ENCODE measurements at regions not wholly inside any gene's neighbourhood (a gene's known extent, or its start where the extent isn't known, plus 50 kb on each side); places are given as distances from the start of the nearest gene placed in this dataset.

DNA sequence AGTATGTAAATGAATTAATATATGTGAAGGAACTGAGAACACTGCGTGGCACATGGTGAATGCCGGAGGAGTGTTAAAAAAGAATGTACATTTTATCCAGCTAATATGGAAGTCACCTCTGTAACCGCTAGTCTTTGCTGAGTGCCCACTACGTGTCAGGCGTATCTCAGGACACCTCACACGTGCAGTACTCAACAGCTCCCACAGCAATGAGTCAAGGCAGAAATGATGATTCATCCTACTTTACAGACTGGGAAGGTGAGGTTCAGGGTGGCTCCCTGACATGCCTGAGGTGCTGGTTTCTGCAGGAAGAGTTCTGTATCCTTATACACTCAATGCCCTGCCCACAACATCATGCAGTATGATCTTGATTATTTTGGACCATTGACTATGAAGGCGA, 487.0 kb downstream of the HAPSTR1 start:
- Histone ChIP-seq H3K27me3 (ENCODE audit: insufficient read depth, low read length) (no peaks in the 10 kb centered on the region), H3K27ac (ENCODE audit: low read depth, low read length, poor library complexity, severe bottlenecking) (no peak overlapping the region), H3K9me3 (ENCODE audit: low read length) (no peaks in the 10 kb centered on the region), H3K4me1 (ENCODE audit: insufficient read depth, low read length, severe bottlenecking) (no peaks in the 10 kb centered on the region), H3K4me3 (ENCODE audit: low read depth, low read length, poor library complexity, severe bottlenecking) (no peak overlapping the region), H3K9me2 (ENCODE audit: low read depth, low read length) (no peaks in the 10 kb centered on the region), H3K9ac (ENCODE audit: low read length) (no peak overlapping the region), H3K36me3 (ENCODE audit: insufficient read depth, low read length) (no peaks in the 10 kb centered on the region), H3F3A (ENCODE audit: insufficient read depth, low read length) (no peaks in the 10 kb centered on the region), H3K79me2 (ENCODE audit: insufficient read depth, low read length) (no peaks in the 10 kb centered on the region), H3K4me2 (ENCODE audit: low read length) (no peak overlapping the region), H2AFZ (ENCODE audit: low read length) (no peak overlapping the region), H4K20me1 (ENCODE audit: insufficient read depth, low read length) (no peaks in the 10 kb centered on the region)
- TF ChIP-seq, protein P1, sequence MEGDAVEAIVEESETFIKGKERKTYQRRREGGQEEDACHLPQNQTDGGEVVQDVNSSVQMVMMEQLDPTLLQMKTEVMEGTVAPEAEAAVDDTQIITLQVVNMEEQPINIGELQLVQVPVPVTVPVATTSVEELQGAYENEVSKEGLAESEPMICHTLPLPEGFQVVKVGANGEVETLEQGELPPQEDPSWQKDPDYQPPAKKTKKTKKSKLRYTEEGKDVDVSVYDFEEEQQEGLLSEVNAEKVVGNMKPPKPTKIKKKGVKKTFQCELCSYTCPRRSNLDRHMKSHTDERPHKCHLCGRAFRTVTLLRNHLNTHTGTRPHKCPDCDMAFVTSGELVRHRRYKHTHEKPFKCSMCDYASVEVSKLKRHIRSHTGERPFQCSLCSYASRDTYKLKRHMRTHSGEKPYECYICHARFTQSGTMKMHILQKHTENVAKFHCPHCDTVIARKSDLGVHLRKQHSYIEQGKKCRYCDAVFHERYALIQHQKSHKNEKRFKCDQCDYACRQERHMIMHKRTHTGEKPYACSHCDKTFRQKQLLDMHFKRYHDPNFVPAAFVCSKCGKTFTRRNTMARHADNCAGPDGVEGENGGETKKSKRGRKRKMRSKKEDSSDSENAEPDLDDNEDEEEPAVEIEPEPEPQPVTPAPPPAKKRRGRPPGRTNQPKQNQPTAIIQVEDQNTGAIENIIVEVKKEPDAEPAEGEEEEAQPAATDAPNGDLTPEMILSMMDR (IDR thresholded peaks at IDR 0.05; ENCODE audit: low read length): no peak
- no peak for TF ChIP-seq EZH2 (IDR thresholded peaks at IDR 0.05; ENCODE audit: borderline replicate concordance, low read length)

DNA sequence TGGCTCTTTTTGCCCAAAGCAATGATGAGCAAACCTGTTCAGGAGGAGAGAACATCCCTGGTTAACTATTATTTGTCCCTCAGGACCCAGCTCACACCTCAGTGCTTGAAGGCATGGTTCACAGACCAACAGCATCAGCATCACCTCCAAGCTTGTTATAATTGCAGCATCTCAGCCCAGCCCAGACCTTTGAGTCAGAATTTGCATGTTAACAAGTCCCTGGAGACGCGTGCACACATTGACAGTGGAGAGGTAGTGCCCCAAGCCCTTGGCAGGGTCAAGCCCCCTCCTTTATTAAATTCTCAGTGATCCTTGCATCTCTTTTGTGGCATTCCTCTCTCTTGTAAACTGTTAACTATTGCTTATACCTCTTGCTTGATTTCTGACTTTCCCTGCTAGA, 488.6 kb downstream of the HAPSTR1 start:
- Histone ChIP-seq H2AFZ (ENCODE audit: low read length) (no peak overlapping the region), H3K79me2 (ENCODE audit: insufficient read depth, low read length) (no peaks in the 10 kb centered on the region), H3K36me3 (ENCODE audit: insufficient read depth, low read length) (no peaks in the 10 kb centered on the region), H4K20me1 (ENCODE audit: insufficient read depth, low read length) (no peaks in the 10 kb centered on the region), H3K27me3 (ENCODE audit: insufficient read depth, low read length) (no peaks in the 10 kb centered on the region), H3K4me1 (ENCODE audit: insufficient read depth, low read length, severe bottlenecking) (no peaks in the 10 kb centered on the region), H3K4me2 (ENCODE audit: low read length) (no peak overlapping the region), H3K9me2 (ENCODE audit: low read depth, low read length) (no peaks in the 10 kb centered on the region), H3K27ac (ENCODE audit: low read depth, low read length, poor library complexity, severe bottlenecking) (no peak overlapping the region), H3K9me3 (ENCODE audit: low read length) (no peaks in the 10 kb centered on the region), H3K9ac (ENCODE audit: low read length) (no peak overlapping the region), H3K4me3 (ENCODE audit: low read depth, low read length, poor library complexity, severe bottlenecking) (no peak overlapping the region), H3F3A (ENCODE audit: insufficient read depth, low read length) (no peaks in the 10 kb centered on the region)
- TF ChIP-seq, protein P1 (IDR thresholded peaks at IDR 0.05; ENCODE audit: low read length): no peak
- TF ChIP-seq EZH2 (IDR thresholded peaks at IDR 0.05; ENCODE audit: borderline replicate concordance, low read length): no peak

DNA sequence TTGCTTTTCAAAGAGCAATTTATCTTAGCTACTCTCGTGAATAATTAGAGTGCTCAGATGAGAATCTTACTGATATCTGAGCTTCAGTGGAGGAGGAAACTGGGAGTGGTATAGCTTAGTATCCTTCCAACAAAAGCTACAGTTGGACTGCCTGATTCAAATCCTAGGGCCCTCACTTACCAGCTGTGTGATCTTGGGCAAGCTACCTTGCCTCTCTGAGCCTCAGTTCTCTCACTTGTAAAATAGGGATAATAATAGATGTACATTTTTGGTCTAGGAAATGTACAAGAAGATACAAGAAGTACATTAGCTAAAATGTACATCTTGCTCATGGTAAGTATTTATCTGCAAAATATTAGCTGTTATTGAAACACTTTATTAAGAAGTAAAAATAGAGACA, 502.0 kb downstream of the HAPSTR1 start:
- H3K79me2 ChIP-seq (ENCODE audit: insufficient read depth, low read length): no peaks in the 10 kb centered on the region
- no peaks in the 10 kb centered on the region for H4K20me1 ChIP-seq (ENCODE audit: insufficient read depth, low read length)
- no peaks in the 10 kb centered on the region for H3K36me3 ChIP-seq (ENCODE audit: insufficient read depth, low read length)
- no peaks in the 10 kb centered on the region for H3K27me3 ChIP-seq (ENCODE audit: insufficient read depth, low read length)
- no peaks in the 10 kb centered on the region for H3F3A ChIP-seq (ENCODE audit: insufficient read depth, low read length)
- no peak overlapping the region for H3K4me2 ChIP-seq (ENCODE audit: low read length)
- H3K9me3 ChIP-seq (ENCODE audit: low read length): no peaks in the 10 kb centered on the region
- H3K4me3 ChIP-seq (ENCODE audit: low read depth, low read length, poor library complexity, severe bottlenecking): no peak overlapping the region
- no peak overlapping the region for H3K27ac ChIP-seq (ENCODE audit: low read depth, low read length, poor library complexity, severe bottlenecking)
- no peak overlapping the region for H2AFZ ChIP-seq (ENCODE audit: low read length)
- no peaks in the 10 kb centered on the region for H3K4me1 ChIP-seq (ENCODE audit: insufficient read depth, low read length, severe bottlenecking)
- no peak overlapping the region for H3K9ac ChIP-seq (ENCODE audit: low read length)
- TF ChIP-seq, protein P1 (IDR thresholded peaks at IDR 0.05; ENCODE audit: low read length): no peak
- no peak for TF ChIP-seq EZH2 (IDR thresholded peaks at IDR 0.05; ENCODE audit: borderline replicate concordance, low read length)
- H3K9me2 ChIP-seq (ENCODE audit: low read depth, low read length): no peaks in the 10 kb centered on the region

All from OCI-LY1 (cell line).